H1 (cell line): ENCODE measurements at regions not wholly inside any gene's neighbourhood (a gene's known extent, or its start where the extent isn't known, plus 50 kb on each side); places are given as distances from the start of the nearest gene placed in this dataset.

Source experiments
- CBX5 ChIP-seq: fragments of 300-800, 300-1000 bp; sonication (generic); IDR thresholded peaks from 2 replicates; pipeline ENCODE4 v1.7.1; 2016; ENCODE audit warnings: antibody characterized with exemption, low read length, low read depth
- TAF1 ChIP-seq: IDR thresholded peaks from 2 replicates; pipeline ENCODE4 v1.6.1; 2011; ENCODE audit warnings: mild to moderate bottlenecking, low read depth, low read length
- TBP ChIP-seq: IDR thresholded peaks from 2 replicates; pipeline ENCODE4 v1.6.1; 2011; ENCODE audit warnings: low read depth, low read length, improper control_type of control experiment
- TCF12 ChIP-seq: IDR thresholded peaks from 2 replicates; pipeline ENCODE4 v1.6.1; 2011; ENCODE audit warnings: low read depth, mild to moderate bottlenecking, low read length
- TF ChIP-seq, protein P1 (sequence below): fragments of 300-600 bp; sonication (generic); IDR thresholded peaks from 2 replicates; pipeline ENCODE4 v1.7.1; 2012; ENCODE audit warnings: low read length, moderate library complexity, mild to moderate bottlenecking, inconsistent platforms; ENCODE audit not compliant: insufficient replicate concordance
- TF ChIP-seq, protein P2 (sequence below): IDR thresholded peaks from 2 replicates; pipeline ENCODE4 v1.6.1; 2012; ENCODE audit warnings: inconsistent platforms

DNA sequence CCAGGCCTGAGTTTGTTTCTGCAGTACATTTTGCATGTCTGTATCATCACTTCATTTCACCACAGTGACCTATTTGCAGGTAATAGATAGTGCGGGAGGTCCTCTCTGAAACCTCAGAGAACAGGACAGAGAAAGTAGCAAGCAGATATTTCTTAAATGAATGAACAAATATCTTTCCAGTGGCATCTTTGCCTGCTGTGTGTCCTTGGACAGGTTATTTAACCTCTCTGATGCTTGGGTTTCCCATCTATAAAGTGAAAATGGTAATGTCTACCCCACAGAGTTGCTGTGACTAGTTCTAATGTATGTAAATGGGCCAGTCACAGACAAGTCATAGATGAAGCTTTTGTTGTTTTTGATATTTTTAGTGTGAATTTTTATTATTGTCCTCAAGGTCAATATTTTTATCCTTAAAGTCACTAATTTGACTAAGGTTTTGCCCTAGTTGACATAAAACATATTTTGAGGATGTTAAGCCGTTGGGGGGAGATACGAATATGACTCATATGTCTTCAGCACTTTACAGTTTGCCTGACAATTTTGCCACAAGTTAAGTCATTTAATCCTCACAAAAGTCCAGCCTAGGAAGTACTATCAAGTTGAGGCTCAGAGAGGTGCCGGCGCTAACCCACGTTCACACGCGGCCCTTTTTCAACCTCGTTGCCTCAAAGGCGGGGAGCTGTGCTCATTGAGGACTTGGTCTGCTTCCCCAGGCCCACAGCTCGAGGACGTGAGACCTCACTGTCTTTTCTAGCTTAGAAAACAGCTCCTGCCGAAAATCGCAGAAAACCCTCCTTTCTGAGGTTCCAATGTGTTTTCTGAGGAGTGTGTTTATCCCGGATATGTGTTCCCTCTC lies 126.7 kb upstream of the STX18 start (continued):
- TF ChIP-seq, protein P1, sequence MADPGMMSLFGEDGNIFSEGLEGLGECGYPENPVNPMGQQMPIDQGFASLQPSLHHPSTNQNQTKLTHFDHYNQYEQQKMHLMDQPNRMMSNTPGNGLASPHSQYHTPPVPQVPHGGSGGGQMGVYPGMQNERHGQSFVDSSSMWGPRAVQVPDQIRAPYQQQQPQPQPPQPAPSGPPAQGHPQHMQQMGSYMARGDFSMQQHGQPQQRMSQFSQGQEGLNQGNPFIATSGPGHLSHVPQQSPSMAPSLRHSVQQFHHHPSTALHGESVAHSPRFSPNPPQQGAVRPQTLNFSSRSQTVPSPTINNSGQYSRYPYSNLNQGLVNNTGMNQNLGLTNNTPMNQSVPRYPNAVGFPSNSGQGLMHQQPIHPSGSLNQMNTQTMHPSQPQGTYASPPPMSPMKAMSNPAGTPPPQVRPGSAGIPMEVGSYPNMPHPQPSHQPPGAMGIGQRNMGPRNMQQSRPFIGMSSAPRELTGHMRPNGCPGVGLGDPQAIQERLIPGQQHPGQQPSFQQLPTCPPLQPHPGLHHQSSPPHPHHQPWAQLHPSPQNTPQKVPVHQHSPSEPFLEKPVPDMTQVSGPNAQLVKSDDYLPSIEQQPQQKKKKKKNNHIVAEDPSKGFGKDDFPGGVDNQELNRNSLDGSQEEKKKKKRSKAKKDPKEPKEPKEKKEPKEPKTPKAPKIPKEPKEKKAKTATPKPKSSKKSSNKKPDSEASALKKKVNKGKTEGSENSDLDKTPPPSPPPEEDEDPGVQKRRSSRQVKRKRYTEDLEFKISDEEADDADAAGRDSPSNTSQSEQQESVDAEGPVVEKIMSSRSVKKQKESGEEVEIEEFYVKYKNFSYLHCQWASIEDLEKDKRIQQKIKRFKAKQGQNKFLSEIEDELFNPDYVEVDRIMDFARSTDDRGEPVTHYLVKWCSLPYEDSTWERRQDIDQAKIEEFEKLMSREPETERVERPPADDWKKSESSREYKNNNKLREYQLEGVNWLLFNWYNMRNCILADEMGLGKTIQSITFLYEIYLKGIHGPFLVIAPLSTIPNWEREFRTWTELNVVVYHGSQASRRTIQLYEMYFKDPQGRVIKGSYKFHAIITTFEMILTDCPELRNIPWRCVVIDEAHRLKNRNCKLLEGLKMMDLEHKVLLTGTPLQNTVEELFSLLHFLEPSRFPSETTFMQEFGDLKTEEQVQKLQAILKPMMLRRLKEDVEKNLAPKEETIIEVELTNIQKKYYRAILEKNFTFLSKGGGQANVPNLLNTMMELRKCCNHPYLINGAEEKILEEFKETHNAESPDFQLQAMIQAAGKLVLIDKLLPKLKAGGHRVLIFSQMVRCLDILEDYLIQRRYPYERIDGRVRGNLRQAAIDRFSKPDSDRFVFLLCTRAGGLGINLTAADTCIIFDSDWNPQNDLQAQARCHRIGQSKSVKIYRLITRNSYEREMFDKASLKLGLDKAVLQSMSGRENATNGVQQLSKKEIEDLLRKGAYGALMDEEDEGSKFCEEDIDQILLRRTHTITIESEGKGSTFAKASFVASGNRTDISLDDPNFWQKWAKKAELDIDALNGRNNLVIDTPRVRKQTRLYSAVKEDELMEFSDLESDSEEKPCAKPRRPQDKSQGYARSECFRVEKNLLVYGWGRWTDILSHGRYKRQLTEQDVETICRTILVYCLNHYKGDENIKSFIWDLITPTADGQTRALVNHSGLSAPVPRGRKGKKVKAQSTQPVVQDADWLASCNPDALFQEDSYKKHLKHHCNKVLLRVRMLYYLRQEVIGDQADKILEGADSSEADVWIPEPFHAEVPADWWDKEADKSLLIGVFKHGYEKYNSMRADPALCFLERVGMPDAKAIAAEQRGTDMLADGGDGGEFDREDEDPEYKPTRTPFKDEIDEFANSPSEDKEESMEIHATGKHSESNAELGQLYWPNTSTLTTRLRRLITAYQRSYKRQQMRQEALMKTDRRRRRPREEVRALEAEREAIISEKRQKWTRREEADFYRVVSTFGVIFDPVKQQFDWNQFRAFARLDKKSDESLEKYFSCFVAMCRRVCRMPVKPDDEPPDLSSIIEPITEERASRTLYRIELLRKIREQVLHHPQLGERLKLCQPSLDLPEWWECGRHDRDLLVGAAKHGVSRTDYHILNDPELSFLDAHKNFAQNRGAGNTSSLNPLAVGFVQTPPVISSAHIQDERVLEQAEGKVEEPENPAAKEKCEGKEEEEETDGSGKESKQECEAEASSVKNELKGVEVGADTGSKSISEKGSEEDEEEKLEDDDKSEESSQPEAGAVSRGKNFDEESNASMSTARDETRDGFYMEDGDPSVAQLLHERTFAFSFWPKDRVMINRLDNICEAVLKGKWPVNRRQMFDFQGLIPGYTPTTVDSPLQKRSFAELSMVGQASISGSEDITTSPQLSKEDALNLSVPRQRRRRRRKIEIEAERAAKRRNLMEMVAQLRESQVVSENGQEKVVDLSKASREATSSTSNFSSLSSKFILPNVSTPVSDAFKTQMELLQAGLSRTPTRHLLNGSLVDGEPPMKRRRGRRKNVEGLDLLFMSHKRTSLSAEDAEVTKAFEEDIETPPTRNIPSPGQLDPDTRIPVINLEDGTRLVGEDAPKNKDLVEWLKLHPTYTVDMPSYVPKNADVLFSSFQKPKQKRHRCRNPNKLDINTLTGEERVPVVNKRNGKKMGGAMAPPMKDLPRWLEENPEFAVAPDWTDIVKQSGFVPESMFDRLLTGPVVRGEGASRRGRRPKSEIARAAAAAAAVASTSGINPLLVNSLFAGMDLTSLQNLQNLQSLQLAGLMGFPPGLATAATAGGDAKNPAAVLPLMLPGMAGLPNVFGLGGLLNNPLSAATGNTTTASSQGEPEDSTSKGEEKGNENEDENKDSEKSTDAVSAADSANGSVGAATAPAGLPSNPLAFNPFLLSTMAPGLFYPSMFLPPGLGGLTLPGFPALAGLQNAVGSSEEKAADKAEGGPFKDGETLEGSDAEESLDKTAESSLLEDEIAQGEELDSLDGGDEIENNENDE, result no peak
- TF ChIP-seq, protein P2, sequence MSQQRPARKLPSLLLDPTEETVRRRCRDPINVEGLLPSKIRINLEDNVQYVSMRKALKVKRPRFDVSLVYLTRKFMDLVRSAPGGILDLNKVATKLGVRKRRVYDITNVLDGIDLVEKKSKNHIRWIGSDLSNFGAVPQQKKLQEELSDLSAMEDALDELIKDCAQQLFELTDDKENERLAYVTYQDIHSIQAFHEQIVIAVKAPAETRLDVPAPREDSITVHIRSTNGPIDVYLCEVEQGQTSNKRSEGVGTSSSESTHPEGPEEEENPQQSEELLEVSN, result peak; percentile 40; the same call in 1 of the 2 replicates
- TF ChIP-seq TBP, result no peak
- TF ChIP-seq TCF12, result no peak
- no peak for TF ChIP-seq CBX5
- no peak for TF ChIP-seq TAF1
